CD14-positive monocyte (primary cell): ENCODE measurements at regions not wholly inside any gene's neighbourhood (a gene's known extent, or its start where the extent isn't known, plus 50 kb on each side); places are given as distances from the start of the nearest gene placed in this dataset.

Experiments
- DNase-seq, 3 donors: peaks; one replicate each; pipeline ENCODE4 v3.0.0-alpha.2; 2011 to 2022
- H2AFZ ChIP-seq: 2 replicates; pipeline ENCODE4 v1.6.0; 2012; ENCODE audit warnings: mild to moderate bottlenecking, low read depth, low read length, inconsistent platforms; ENCODE audit not compliant: insufficient read depth, poor library complexity, severe bottlenecking
- H3K27ac ChIP-seq, 2 donors: 1 replicate in 1 of 2; 2 replicates in 1 of 2; pipeline ENCODE4 v1.5.1; 2012 to 2013; ENCODE audit warnings: low read length in 2 of 2, control low read depth in 1 of 2, inconsistent platforms in 1 of 2, low read depth in 1 of 2, mild to moderate bottlenecking in 1 of 2
- H3K27me3 ChIP-seq, 2 donors: one replicate each; pipeline versions ENCODE4 v1.6.0 to v1.6.1; 2011 to 2013; ENCODE audit warnings: low read length in 2 of 2; ENCODE audit not compliant: control insufficient read depth in 2 of 2, insufficient read depth in 2 of 2
- H3K36me3 ChIP-seq, 2 donors: replicated peaks in 1 of 2; 1 replicate in 1 of 2; 2 replicates in 1 of 2; pipeline versions ENCODE4 v1.5.1 to v1.6.1; 2012 to 2013; ENCODE audit warnings: low read length in 2 of 2, control low read depth in 1 of 2, inconsistent platforms in 1 of 2, mild to moderate bottlenecking in 1 of 2; ENCODE audit not compliant: insufficient read depth in 2 of 2, control insufficient read depth in 1 of 2
- H3K4me1 ChIP-seq, 2 donors: 1 replicate in 1 of 2; 2 replicates in 1 of 2; pipeline versions ENCODE4 v1.5.1 to v1.6.1; 2012 to 2013; ENCODE audit warnings: low read length in 2 of 2, control low read depth in 1 of 2, inconsistent platforms in 1 of 2, mild to moderate bottlenecking in 1 of 2, moderate library complexity in 1 of 2; ENCODE audit not compliant: insufficient read depth in 2 of 2, control insufficient read depth in 1 of 2
- H3K4me2 ChIP-seq: replicated peaks from 2 replicates; pipeline ENCODE3; 2012; ENCODE audit warnings: low read length, moderate library complexity, mild to moderate bottlenecking; ENCODE audit not compliant: poor library complexity, severe bottlenecking; ENCODE audit errors: extremely low read depth
- H3K4me3 ChIP-seq, 3 experiments: fragments of 200-600 bp in 1 of 3; sonication (generic) in 1 of 3; replicated peaks in 1 of 3; 1 replicate in 2 of 3; 2 replicates in 1 of 3; pipeline ENCODE4 v1.5.1; 2011 to 2013; ENCODE audit warnings: low read length in 3 of 3, mild to moderate bottlenecking in 3 of 3, control low read depth in 2 of 3, low read depth in 2 of 3, inconsistent platforms in 1 of 3, moderate library complexity in 1 of 3
- H3K79me2 ChIP-seq: 2 replicates; pipeline ENCODE4 v1.6.0; 2012; ENCODE audit warnings: mild to moderate bottlenecking, control low read depth, inconsistent platforms, low read length, moderate library complexity; ENCODE audit not compliant: insufficient read depth
- H3K9ac ChIP-seq: 2 replicates; pipeline ENCODE4 v1.6.0; 2017; ENCODE audit warnings: low read length, mild to moderate bottlenecking; ENCODE audit not compliant: insufficient read depth, poor library complexity, severe bottlenecking
- H3K9me3 ChIP-seq, 2 donors: replicated peaks in 1 of 2; 1 replicate in 1 of 2; 2 replicates in 1 of 2; pipeline versions ENCODE4 v1.5.1 to v1.6.1; 2012 to 2013; ENCODE audit warnings: low read length in 2 of 2, control low read depth in 1 of 2; ENCODE audit not compliant: control insufficient read depth in 1 of 2, insufficient read depth in 1 of 2
- H4K20me1 ChIP-seq: 2 replicates; pipeline ENCODE4 v1.6.0; 2012; ENCODE audit warnings: mild to moderate bottlenecking, low read length, control low read depth, moderate library complexity; ENCODE audit not compliant: insufficient read depth
- H3K27ac Mint-ChIP-seq, 7 donors: one replicate each; pipeline ENCODE4 v1.8.0; 2020; ENCODE audit warnings: mild to moderate bottlenecking in 7 of 7, mixed read lengths in 7 of 7, moderate library complexity in 6 of 7, inconsistent platforms in 2 of 7
- H3K27me3 Mint-ChIP-seq, 3 donors: one replicate each; pipeline ENCODE4 v1.8.0; 2021 to 2022; ENCODE audit warnings: low read depth in 3 of 3, mild to moderate bottlenecking in 3 of 3, mixed read lengths in 3 of 3, moderate library complexity in 3 of 3, inconsistent platforms in 1 of 3
- H3K36me3 Mint-ChIP-seq, 2 donors: one replicate each; pipeline ENCODE4 v1.8.0; 2020; ENCODE audit warnings: mixed read lengths in 2 of 2, inconsistent platforms in 1 of 2, mild to moderate bottlenecking in 1 of 2
- H3K4me1 Mint-ChIP-seq: one replicate; pipeline ENCODE4 v1.8.0; 2020; ENCODE audit warnings: mild to moderate bottlenecking, mixed read lengths
- H3K4me3 Mint-ChIP-seq, 2 donors: one replicate each; pipeline ENCODE4 v1.8.0; 2020; ENCODE audit warnings: mild to moderate bottlenecking in 2 of 2, mixed read lengths in 2 of 2, moderate library complexity in 1 of 2
- H3K9me3 Mint-ChIP-seq, 7 donors: one replicate each; pipeline ENCODE4 v1.8.0; 2020 to 2022; ENCODE audit warnings: mixed read lengths in 7 of 7, mild to moderate bottlenecking in 6 of 7, moderate library complexity in 6 of 7, inconsistent platforms in 2 of 7
- CTCF ChIP-seq: fragments of 200-600 bp; IDR thresholded peaks from one replicate; pipeline ENCODE4 v1.8.0; 2022; ENCODE audit warnings: antibody characterized with exemption, mild to moderate bottlenecking
- WGBS: methylation state at CpG from one replicate; pipeline ENCODE4 v1.1.5; 2013; ENCODE audit warnings: missing lambda C conversion rate; ENCODE audit not compliant: insufficient coverage; 5-methylcytosine and 5-hydroxymethylcytosine counted together
- intact Hi-C, 2 donors: fragments of 100-400 bp; cut with micrococcal nuclease; formaldehyde crosslinking; loops; one replicate each; pipeline versions ENCODE4 v1.15.0 to v1.15.1; 2023

GRCh38 chr2:144854596-144854995, 334.7 kb upstream of the ZEB2 start:
- Histone ChIP-seq H3K27ac (no peak overlapping the region), H3K4me2 (no peak overlapping the region), H3K4me3 (no peak overlapping the region), H3K4me1 (no peaks in the 10 kb centered on the region), H3K27me3 (no peaks in the 10 kb centered on the region), H3K79me2 (no peaks in the 10 kb centered on the region), H3K9ac (no peak overlapping the region), H3K9me3 (peaks cover 0 to 12% of the 10 kb centered on the region in 2 donors), H3K36me3 (no peaks in the 10 kb centered on the region), H4K20me1 (no peaks in the 10 kb centered on the region), H2AFZ (no peak overlapping the region)
- Mint-ChIP-seq H3K9me3 (peaks cover 0 to 11% (median 10%) of the 10 kb centered on the region in 7 donors), H3K4me3 (no peak overlapping the region), H3K27me3 (peaks cover 0 to 1% (median 0%) of the 10 kb centered on the region in 3 donors), H3K4me1 (no peaks in the 10 kb centered on the region), H3K27ac (no peak overlapping the region), H3K36me3 (peaks cover 2 to 3% of the 10 kb centered on the region in 2 donors)
- 80% methylated on average over 1 of the region's 4 CpGs for WGBS
- TF ChIP-seq CTCF: no peak
- intact Hi-C loops: no loop called here
- DNase-seq: no peak

GRCh38 chr2:144849612-144850011, 329.7 kb upstream of the ZEB2 start:
- intact Hi-C loops: no loop called here
- Histone ChIP-seq H3K4me1 (no peaks in the 10 kb centered on the region), H3K4me3 (no peak overlapping the region), H3K27me3 (no peaks in the 10 kb centered on the region), H3K9me3 (peaks cover 0 to 5% of the 10 kb centered on the region in 2 donors), H3K36me3 (no peaks in the 10 kb centered on the region), H2AFZ (peak overlapping the region; percentile 27), H3K79me2 (no peaks in the 10 kb centered on the region), H3K27ac (no peak overlapping the region), H3K9ac (no peak overlapping the region), H3K4me2 (no peak overlapping the region), H4K20me1 (no peaks in the 10 kb centered on the region)
- DNase-seq: no peak
- WGBS: 100% methylated on average over 1 of the region's 3 CpGs
- H3K36me3 Mint-ChIP-seq: peaks cover 2 to 3% of the 10 kb centered on the region in 2 donors
- H3K27me3 Mint-ChIP-seq: peaks cover 0 to 1% (median 0%) of the 10 kb centered on the region in 3 donors
- no peak overlapping the region for H3K27ac Mint-ChIP-seq
- H3K4me1 Mint-ChIP-seq: no peaks in the 10 kb centered on the region
- no peak for TF ChIP-seq CTCF
- peaks cover 0 to 11% (median 7%) of the 10 kb centered on the region in 7 donors for H3K9me3 Mint-ChIP-seq
- H3K4me3 Mint-ChIP-seq: no peak overlapping the region
